ENCODE measurements at regions not wholly inside any gene's neighbourhood (a gene's known extent, or its start where the extent isn't known, plus 50 kb on each side); places are given as distances from the start of the nearest gene placed in this dataset.

DNA sequence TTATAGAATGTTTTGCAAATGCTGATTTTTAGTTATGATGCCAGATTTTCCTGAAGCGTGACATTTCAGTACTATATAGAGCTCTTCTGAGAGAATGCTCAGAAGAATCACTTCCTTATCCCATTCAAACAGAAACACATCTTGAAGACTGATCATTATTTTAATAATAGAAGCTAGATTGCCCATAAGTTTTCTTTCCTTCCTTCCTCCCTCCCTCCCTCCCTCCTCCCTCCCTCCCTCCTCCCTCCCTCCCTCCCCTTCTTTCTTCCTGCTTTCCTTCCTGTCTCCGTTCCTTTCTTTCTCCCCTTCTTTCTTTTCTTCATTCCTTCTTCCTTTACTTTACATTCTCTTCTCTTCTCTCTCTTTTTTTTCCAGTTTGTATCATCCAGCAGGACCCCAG is 767.4 kb downstream of the IRX1 start:
- TF ChIP-seq EZH2phosphoT487 (IDR thresholded peaks at IDR 0.05; ENCODE audit: low read length) = no peak
- no peak for TF ChIP-seq CTCF (IDR thresholded peaks at IDR 0.05; ENCODE audit: low read length)
- TF ChIP-seq EZH2 (optimal IDR thresholded peaks at IDR 0.05; ENCODE audit: low read depth, low read length) = no peak

All from MM.1S (cell line).